ENCODE measurements at regions not wholly inside any gene's neighbourhood (a gene's known extent, or its start where the extent isn't known, plus 50 kb on each side); places are given as distances from the start of the nearest gene placed in this dataset.

DNA sequence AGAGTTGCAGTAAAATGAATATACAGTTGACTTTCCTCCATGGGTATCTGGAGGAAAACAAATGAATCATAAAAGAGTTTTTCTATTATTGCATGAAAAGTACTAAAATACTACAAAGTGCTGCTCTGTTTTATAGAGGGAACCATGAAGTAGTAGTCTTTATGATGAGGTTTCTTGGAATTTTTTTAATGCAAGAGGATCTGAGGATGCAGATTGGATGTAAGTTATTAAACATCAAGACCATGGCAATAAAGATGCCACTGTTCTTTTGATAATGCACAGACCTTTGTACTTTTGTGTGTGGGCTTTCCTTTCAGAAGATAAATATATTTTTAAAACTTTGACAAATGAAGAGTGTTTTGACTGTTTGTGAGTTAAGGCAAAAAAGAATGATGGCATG lies 87.5 kb downstream of the DACT1 start:
- peaks cover 0 to 1% (median 0%) of the 10 kb centered on the region in 3 donors for H3K9me3 ChIP-seq (ENCODE audit: control extremely low read depth in 1 of 3, control insufficient read depth in 2 of 3, insufficient read depth in 1 of 3, low read length in 2 of 3)
- no peak for ATAC-seq (ENCODE audit: low read depth)
- intact Hi-C loops (cut with micrococcal nuclease): no loop called here

DNA sequence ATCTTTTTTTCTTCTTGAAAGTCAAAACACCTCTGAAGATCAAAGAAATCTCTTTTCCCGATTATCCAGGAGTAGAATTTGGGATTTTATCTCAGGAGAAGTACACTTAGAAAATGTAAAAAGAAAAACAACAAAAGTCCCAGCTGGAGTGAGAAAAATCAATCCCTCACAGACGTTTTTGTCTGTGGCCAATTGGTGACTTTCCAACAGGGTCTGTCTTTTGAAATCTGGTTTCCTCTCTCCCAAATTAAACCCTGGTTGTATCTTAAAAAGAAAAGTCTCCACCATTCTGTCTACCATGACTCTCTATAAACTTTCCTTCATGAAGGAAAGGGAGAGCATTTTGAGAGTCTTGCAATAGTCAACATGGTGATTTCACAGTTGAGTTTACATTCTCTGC lies 88.1 kb downstream of the DACT1 start:
- intact Hi-C loops (cut with micrococcal nuclease): no loop called here

More for the DNA sequence above, 87.5 kb downstream of the DACT1 start:
- Histone ChIP-seq H3K4me2 (replicated peaks; ENCODE audit: low read depth, low read length, poor library complexity, severe bottlenecking) (no peak overlapping the region), H3K4me3 (ENCODE audit: control extremely low read depth in 1 of 5, extremely low read depth in 1 of 5, insufficient read depth in 1 of 5, low read depth in 2 of 5, low read length in 4 of 5) (no peak overlapping the region), H3K79me2 (ENCODE audit: control insufficient read depth, insufficient read depth, low read length) (no peaks in the 10 kb centered on the region), H3K27ac (ENCODE audit: low read length in 2 of 2) (no peak overlapping the region), H4K20me1 (ENCODE audit: control insufficient read depth, insufficient read depth, low read length, poor library complexity, severe bottlenecking) (no peaks in the 10 kb centered on the region), H3K27me3 (replicated peaks in 1 of 4; ENCODE audit: control extremely low read depth in 1 of 4, control insufficient read depth in 3 of 4, insufficient read depth in 4 of 4, low read length in 3 of 4) (no peaks in the 10 kb centered on the region), H3K36me3 (replicated peaks in 1 of 2; ENCODE audit: control extremely low read depth in 1 of 2, control insufficient read depth in 1 of 2, extremely low read depth in 1 of 2, insufficient read depth in 2 of 2, low read length in 1 of 2) (no peaks in the 10 kb centered on the region), H2AFZ (ENCODE audit: insufficient read depth, low read depth, low read length, poor library complexity, severe bottlenecking) (no peak overlapping the region), H3K9ac (ENCODE audit: low read length) (no peak overlapping the region), H3K4me1 (ENCODE audit: control insufficient read depth in 2 of 2, insufficient read depth in 2 of 2, low read length in 2 of 2) (no peaks in the 10 kb centered on the region)
- TF ChIP-seq EZH2 (IDR thresholded peaks at IDR 0.05; ENCODE audit: borderline replicate concordance, insufficient read depth, low read depth, low read length, poor library complexity, severe bottlenecking): no peak
- TF ChIP-seq, protein P1, sequence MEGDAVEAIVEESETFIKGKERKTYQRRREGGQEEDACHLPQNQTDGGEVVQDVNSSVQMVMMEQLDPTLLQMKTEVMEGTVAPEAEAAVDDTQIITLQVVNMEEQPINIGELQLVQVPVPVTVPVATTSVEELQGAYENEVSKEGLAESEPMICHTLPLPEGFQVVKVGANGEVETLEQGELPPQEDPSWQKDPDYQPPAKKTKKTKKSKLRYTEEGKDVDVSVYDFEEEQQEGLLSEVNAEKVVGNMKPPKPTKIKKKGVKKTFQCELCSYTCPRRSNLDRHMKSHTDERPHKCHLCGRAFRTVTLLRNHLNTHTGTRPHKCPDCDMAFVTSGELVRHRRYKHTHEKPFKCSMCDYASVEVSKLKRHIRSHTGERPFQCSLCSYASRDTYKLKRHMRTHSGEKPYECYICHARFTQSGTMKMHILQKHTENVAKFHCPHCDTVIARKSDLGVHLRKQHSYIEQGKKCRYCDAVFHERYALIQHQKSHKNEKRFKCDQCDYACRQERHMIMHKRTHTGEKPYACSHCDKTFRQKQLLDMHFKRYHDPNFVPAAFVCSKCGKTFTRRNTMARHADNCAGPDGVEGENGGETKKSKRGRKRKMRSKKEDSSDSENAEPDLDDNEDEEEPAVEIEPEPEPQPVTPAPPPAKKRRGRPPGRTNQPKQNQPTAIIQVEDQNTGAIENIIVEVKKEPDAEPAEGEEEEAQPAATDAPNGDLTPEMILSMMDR (IDR thresholded peaks at IDR 0.05): no peak
- Mint-ChIP-seq H3K27me3 (peaks cover 3% of the 10 kb centered on the region), H3K4me1 (no peaks in the 10 kb centered on the region), H3K27ac (no peak overlapping the region), H3K9me3 (ENCODE audit: insufficient read depth) (no peaks in the 10 kb centered on the region), H3K4me3 (no peak overlapping the region)
- CTCF ChIA-PET: no interaction called here
- POLR2A ChIA-PET: no interaction called here
- DNase-seq: no peak

More for the DNA sequence above, 88.1 kb downstream of the DACT1 start:
- Histone ChIP-seq H3K27ac (ENCODE audit: low read length in 2 of 2) (no peak overlapping the region), H3K79me2 (ENCODE audit: control insufficient read depth, insufficient read depth, low read length) (no peaks in the 10 kb centered on the region), H3K4me1 (ENCODE audit: control insufficient read depth in 2 of 2, insufficient read depth in 2 of 2, low read length in 2 of 2) (no peaks in the 10 kb centered on the region), H3K9me3 (ENCODE audit: control extremely low read depth in 1 of 3, control insufficient read depth in 2 of 3, insufficient read depth in 1 of 3, low read length in 2 of 3) (no peaks in the 10 kb centered on the region), H3K4me2 (replicated peaks; ENCODE audit: low read depth, low read length, poor library complexity, severe bottlenecking) (no peak overlapping the region), H3K27me3 (replicated peaks in 1 of 4; ENCODE audit: control extremely low read depth in 1 of 4, control insufficient read depth in 3 of 4, insufficient read depth in 4 of 4, low read length in 3 of 4) (no peaks in the 10 kb centered on the region), H3K4me3 (ENCODE audit: control extremely low read depth in 1 of 5, extremely low read depth in 1 of 5, insufficient read depth in 1 of 5, low read depth in 2 of 5, low read length in 4 of 5) (no peak overlapping the region), H3K36me3 (replicated peaks in 1 of 2; ENCODE audit: control extremely low read depth in 1 of 2, control insufficient read depth in 1 of 2, extremely low read depth in 1 of 2, insufficient read depth in 2 of 2, low read length in 1 of 2) (no peaks in the 10 kb centered on the region), H4K20me1 (ENCODE audit: control insufficient read depth, insufficient read depth, low read length, poor library complexity, severe bottlenecking) (no peaks in the 10 kb centered on the region), H2AFZ (ENCODE audit: insufficient read depth, low read depth, low read length, poor library complexity, severe bottlenecking) (no peak overlapping the region), H3K9ac (ENCODE audit: low read length) (no peak overlapping the region)
- H3K9me3 Mint-ChIP-seq (ENCODE audit: insufficient read depth): no peaks in the 10 kb centered on the region
- WGBS (ENCODE audit: insufficient coverage): 40% methylated on average over 1 of the region's 2 CpGs
- H3K27ac Mint-ChIP-seq: no peak overlapping the region
- ChIA-PET CTCF (no interaction called here), POLR2A (no interaction called here)
- TF ChIP-seq, protein P1 (IDR thresholded peaks at IDR 0.05): no peak
- TF ChIP-seq EZH2 (IDR thresholded peaks at IDR 0.05; ENCODE audit: borderline replicate concordance, insufficient read depth, low read depth, low read length, poor library complexity, severe bottlenecking): no peak
- H3K27me3 Mint-ChIP-seq: peaks cover 3% of the 10 kb centered on the region
- H3K4me3 Mint-ChIP-seq: no peak overlapping the region
- no peak for DNase-seq
- H3K4me1 Mint-ChIP-seq: no peaks in the 10 kb centered on the region
- no peak for ATAC-seq (ENCODE audit: low read depth)

All from B cell (primary cell).